Panc1 (cell line): ENCODE measurements at regions not wholly inside any gene's neighbourhood (a gene's known extent, or its start where the extent isn't known, plus 50 kb on each side); places are given as distances from the start of the nearest gene placed in this dataset.

Source experiments
- POLR2AphosphoS5 ChIP-seq: IDR thresholded peaks from 2 replicates; pipeline ENCODE4 v1.6.1; 2012; ENCODE audit warnings: mild to moderate bottlenecking, low read depth, low read length, moderate library complexity
- SIN3A ChIP-seq: IDR thresholded peaks from 2 replicates; pipeline ENCODE4 v1.6.1; 2012; ENCODE audit warnings: low read depth, mild to moderate bottlenecking, low read length, moderate library complexity, borderline replicate concordance; ENCODE audit not compliant: insufficient read depth
- TCF7L2 ChIP-seq: IDR thresholded peaks from 2 replicates; pipeline ENCODE4 v1.6.1; 2011; ENCODE audit warnings: mild to moderate bottlenecking, low read depth, low read length, inconsistent platforms
- TF ChIP-seq, protein P1 (sequence below): fragments of 450-650 bp; IDR thresholded peaks from 2 replicates; pipeline ENCODE4 v1.5.1; 2017; ENCODE audit warnings: mild to moderate bottlenecking
- TF ChIP-seq, protein P2 (sequence below), 2 experiments: IDR thresholded peaks; 2 replicates each; pipeline ENCODE4 v1.6.1; 2011 to 2012; ENCODE audit warnings: low read depth in 2 of 2, control low read depth in 1 of 2, low read length in 1 of 2, mild to moderate bottlenecking in 1 of 2, moderate library complexity in 1 of 2; ENCODE audit not compliant: insufficient read depth in 1 of 2

DNA sequence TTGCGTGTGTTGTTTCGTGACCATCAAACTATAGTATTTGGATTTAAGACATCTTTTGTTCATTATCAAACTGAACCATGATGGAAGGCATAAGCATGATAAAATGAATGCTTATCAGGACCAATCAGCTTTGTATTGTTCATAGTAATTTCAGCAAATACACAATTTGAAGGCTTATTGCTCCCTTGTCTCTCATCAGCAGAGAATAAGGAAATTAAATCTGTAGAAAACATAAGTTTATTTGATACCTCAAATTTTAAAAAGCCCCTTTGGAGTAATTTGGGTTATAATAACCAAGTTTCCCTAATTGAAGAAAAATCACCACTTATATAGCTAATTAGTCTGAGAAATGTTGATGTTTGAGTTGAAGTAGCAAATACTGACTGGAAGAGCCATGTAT lies 705.7 kb downstream of the NUP35 start:
- TF ChIP-seq, protein P1, sequence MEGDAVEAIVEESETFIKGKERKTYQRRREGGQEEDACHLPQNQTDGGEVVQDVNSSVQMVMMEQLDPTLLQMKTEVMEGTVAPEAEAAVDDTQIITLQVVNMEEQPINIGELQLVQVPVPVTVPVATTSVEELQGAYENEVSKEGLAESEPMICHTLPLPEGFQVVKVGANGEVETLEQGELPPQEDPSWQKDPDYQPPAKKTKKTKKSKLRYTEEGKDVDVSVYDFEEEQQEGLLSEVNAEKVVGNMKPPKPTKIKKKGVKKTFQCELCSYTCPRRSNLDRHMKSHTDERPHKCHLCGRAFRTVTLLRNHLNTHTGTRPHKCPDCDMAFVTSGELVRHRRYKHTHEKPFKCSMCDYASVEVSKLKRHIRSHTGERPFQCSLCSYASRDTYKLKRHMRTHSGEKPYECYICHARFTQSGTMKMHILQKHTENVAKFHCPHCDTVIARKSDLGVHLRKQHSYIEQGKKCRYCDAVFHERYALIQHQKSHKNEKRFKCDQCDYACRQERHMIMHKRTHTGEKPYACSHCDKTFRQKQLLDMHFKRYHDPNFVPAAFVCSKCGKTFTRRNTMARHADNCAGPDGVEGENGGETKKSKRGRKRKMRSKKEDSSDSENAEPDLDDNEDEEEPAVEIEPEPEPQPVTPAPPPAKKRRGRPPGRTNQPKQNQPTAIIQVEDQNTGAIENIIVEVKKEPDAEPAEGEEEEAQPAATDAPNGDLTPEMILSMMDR, result no peak
- TF ChIP-seq, protein P2, sequence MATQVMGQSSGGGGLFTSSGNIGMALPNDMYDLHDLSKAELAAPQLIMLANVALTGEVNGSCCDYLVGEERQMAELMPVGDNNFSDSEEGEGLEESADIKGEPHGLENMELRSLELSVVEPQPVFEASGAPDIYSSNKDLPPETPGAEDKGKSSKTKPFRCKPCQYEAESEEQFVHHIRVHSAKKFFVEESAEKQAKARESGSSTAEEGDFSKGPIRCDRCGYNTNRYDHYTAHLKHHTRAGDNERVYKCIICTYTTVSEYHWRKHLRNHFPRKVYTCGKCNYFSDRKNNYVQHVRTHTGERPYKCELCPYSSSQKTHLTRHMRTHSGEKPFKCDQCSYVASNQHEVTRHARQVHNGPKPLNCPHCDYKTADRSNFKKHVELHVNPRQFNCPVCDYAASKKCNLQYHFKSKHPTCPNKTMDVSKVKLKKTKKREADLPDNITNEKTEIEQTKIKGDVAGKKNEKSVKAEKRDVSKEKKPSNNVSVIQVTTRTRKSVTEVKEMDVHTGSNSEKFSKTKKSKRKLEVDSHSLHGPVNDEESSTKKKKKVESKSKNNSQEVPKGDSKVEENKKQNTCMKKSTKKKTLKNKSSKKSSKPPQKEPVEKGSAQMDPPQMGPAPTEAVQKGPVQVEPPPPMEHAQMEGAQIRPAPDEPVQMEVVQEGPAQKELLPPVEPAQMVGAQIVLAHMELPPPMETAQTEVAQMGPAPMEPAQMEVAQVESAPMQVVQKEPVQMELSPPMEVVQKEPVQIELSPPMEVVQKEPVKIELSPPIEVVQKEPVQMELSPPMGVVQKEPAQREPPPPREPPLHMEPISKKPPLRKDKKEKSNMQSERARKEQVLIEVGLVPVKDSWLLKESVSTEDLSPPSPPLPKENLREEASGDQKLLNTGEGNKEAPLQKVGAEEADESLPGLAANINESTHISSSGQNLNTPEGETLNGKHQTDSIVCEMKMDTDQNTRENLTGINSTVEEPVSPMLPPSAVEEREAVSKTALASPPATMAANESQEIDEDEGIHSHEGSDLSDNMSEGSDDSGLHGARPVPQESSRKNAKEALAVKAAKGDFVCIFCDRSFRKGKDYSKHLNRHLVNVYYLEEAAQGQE (IDR thresholded peaks at IDR 0.05; ENCODE audit: insufficient read depth in 1 of 2, low read depth in 2 of 2, low read length in 1 of 2), result no peak
- TF ChIP-seq SIN3A, result no peak
- no peak for TF ChIP-seq POLR2AphosphoS5
- no peak for TF ChIP-seq TCF7L2
